HCT116 (cell line): ENCODE measurements at regions not wholly inside any gene's neighbourhood (a gene's known extent, or its start where the extent isn't known, plus 50 kb on each side); places are given as distances from the start of the nearest gene placed in this dataset.

Source experiments
- ATAC-seq: fragments of 200-7000 bp; cut with Tn5 transposase; 2 replicates; pipeline ENCODE4 v1.9.1; 2020; ENCODE audit warnings: mild to moderate bottlenecking, moderate library complexity
- BruUV-seq: library from RNA; stranded (reverse); fragments of 400-500 nt; replicated peaks from 2 replicates; lab custom pipeline; 2021; lab: Mats Ljungman, UMichigan
- CTCF ChIA-PET: fragments of 300-600 bp; sonication (Branson Sonifier 250); formaldehyde crosslinking; loops from one replicate; lab custom pipeline; 2021; ENCODE audit warnings: antibody characterized with exemption; lab: Charles Lee
- POLR2A ChIA-PET: fragments of 300-600, 350-600 bp; sonication (Branson Sonifier 250); formaldehyde crosslinking; loops from one replicate; lab custom pipeline; 2021; ENCODE audit warnings: antibody characterized with exemption; lab: Charles Lee
- RAD21 ChIA-PET, 2 experiments: fragments of 300-600 bp; sonication (Branson Sonifier 250); formaldehyde crosslinking; loops; one replicate each; lab custom pipeline; 2023; ENCODE audit warnings: low total read pairs in 2 of 2; ENCODE audit not compliant: uncharacterized antibody in 2 of 2, unreplicated experiment in 2 of 2, low non-redundant PET in 1 of 2; lab: Charles Lee
- DNase-seq: peaks from one replicate; pipeline ENCODE4 v3.0.0-alpha.2; 2010; ENCODE audit warnings: low read depth, low spot score
- H2AFZ ChIP-seq: fragments of 200-600 bp; shearing (Covaris generic), sonication (generic); 2 replicates; pipeline ENCODE4 v1.6.1; 2017; ENCODE audit warnings: low read depth, mixed run types, mixed read lengths, antibody characterized with exemption, low read length; ENCODE audit not compliant: poor library complexity, severe bottlenecking
- H3K27ac ChIP-seq: 2 replicates; pipeline ENCODE4 v1.5.1; 2012; ENCODE audit warnings: low read depth, low read length
- H3K27me3 ChIP-seq: fragments of 200-600 bp; sonication (generic); 2 replicates; pipeline ENCODE4 v1.6.1; 2016; ENCODE audit warnings: mixed run types, low read length, mixed read lengths; ENCODE audit not compliant: insufficient read depth
- H3K36me3 ChIP-seq, 2 experiments: fragments of 200-500 bp in 1 of 2; fragments of 200-600 bp in 1 of 2; sonication (Bioruptor generic) in 1 of 2; sonication (generic) in 1 of 2; 2 replicates each; pipeline versions ENCODE4 v1.5.1 to v1.6.1; 2014 to 2016; ENCODE audit warnings: low read length in 2 of 2, inconsistent platforms in 1 of 2, mixed read lengths in 1 of 2, mixed run types in 1 of 2; ENCODE audit not compliant: insufficient read depth in 2 of 2, control insufficient read depth in 1 of 2
- H3K4me1 ChIP-seq, 2 experiments: fragments of 200-600 bp in 1 of 2; sonication (generic) in 1 of 2; 2 replicates each; pipeline versions ENCODE4 v1.5.1 to v1.6.1; 2012 to 2017; ENCODE audit warnings: low read length in 2 of 2, inconsistent platforms in 1 of 2, mild to moderate bottlenecking in 1 of 2, mixed read lengths in 1 of 2, mixed run types in 1 of 2, moderate library complexity in 1 of 2; ENCODE audit not compliant: insufficient read depth in 2 of 2, control insufficient read depth in 1 of 2
- H3K4me2 ChIP-seq: fragments of 200-600 bp; sonication (generic); 2 replicates; pipeline ENCODE4 v1.6.1; 2017; ENCODE audit warnings: mixed run types, low read length, mixed read lengths
- H3K4me3 ChIP-seq, 2 experiments: fragments of 200-600 bp in 1 of 2; sonication (generic) in 1 of 2; replicated peaks in 1 of 2; 2 replicates each; pipeline ENCODE4 v1.5.1; 2011 to 2016; ENCODE audit warnings: low read length in 2 of 2, control low read depth in 1 of 2, low read depth in 1 of 2, mild to moderate bottlenecking in 1 of 2, mixed read lengths in 1 of 2, mixed run types in 1 of 2
- H3K79me2 ChIP-seq: fragments of 200-600 bp; sonication (generic); 2 replicates; pipeline ENCODE4 v1.6.1; 2017; ENCODE audit warnings: mild to moderate bottlenecking, mixed run types, low read length, moderate library complexity, mixed read lengths; ENCODE audit not compliant: insufficient read depth
- H3K9ac ChIP-seq: fragments of 200-600 bp; sonication (generic); 2 replicates; pipeline ENCODE4 v1.6.1; 2016; ENCODE audit warnings: low read length, mixed read lengths
- H3K9me2 ChIP-seq: fragments of 200-600 bp; sonication (generic), shearing (Covaris generic); 2 replicates; pipeline ENCODE4 v1.6.1; 2017; ENCODE audit warnings: mixed run types, mild to moderate bottlenecking, moderate library complexity; ENCODE audit not compliant: insufficient read depth
- H3K9me3 ChIP-seq, 2 experiments: fragments of 200-500 bp in 1 of 2; fragments of 200-600 bp in 1 of 2; sonication (Bioruptor generic) in 1 of 2; sonication (generic) in 1 of 2; 2 replicates each; pipeline ENCODE4 v1.6.1; 2014 to 2017; ENCODE audit warnings: low read length in 2 of 2, mixed read lengths in 2 of 2, inconsistent platforms in 1 of 2, low read depth in 1 of 2, mild to moderate bottlenecking in 1 of 2, mixed run types in 1 of 2, moderate library complexity in 1 of 2; ENCODE audit not compliant: control insufficient read depth in 1 of 2, insufficient read depth in 1 of 2
- H4K20me1 ChIP-seq: fragments of 200-600 bp; sonication (generic), shearing (Covaris generic); 2 replicates; pipeline ENCODE4 v1.6.1; 2017; ENCODE audit warnings: mixed run types, mild to moderate bottlenecking, moderate library complexity; ENCODE audit not compliant: insufficient read depth
- ATF3 ChIP-seq: IDR thresholded peaks from 2 replicates; pipeline ENCODE4 v1.6.1; 2012
- CTCF ChIP-seq, 3 experiments: fragments of 200-600 bp in 1 of 3; sonication (generic) in 1 of 3; IDR thresholded peaks in 2 of 3; conservative IDR thresholded peaks in 1 of 3; 2 replicates each; pipeline ENCODE4 v1.5.1; 2012 to 2017; ENCODE audit warnings: low read depth in 2 of 3, low read length in 2 of 3, antibody characterized with exemption in 1 of 3, borderline replicate concordance in 1 of 3, control low read depth in 1 of 3, mild to moderate bottlenecking in 1 of 3, mixed read lengths in 1 of 3, mixed run types in 1 of 3, moderate library complexity in 1 of 3; ENCODE audit not compliant: insufficient read depth in 1 of 3
- ELF1 ChIP-seq: IDR thresholded peaks from 2 replicates; pipeline ENCODE4 v1.6.1; 2012; ENCODE audit warnings: low read depth, borderline replicate concordance
- EZH2 ChIP-seq: fragments of 200-600 bp; sonication (generic); IDR thresholded peaks from 2 replicates; pipeline ENCODE4 v1.6.1; 2017; ENCODE audit warnings: antibody characterized with exemption, mixed run types
- EZH2phosphoT487 ChIP-seq: fragments of 200-600 bp; IDR thresholded peaks from 2 replicates; pipeline ENCODE4 v1.6.1; 2018; ENCODE audit warnings: antibody characterized with exemption, borderline replicate concordance
- FOSL1 ChIP-seq: IDR thresholded peaks from 2 replicates; pipeline ENCODE4 v1.6.1; 2012; ENCODE audit warnings: low read depth
- JUND ChIP-seq: IDR thresholded peaks from 2 replicates; pipeline ENCODE4 v1.6.1; 2012
- MAX ChIP-seq: IDR thresholded peaks from 2 replicates; pipeline ENCODE4 v1.6.1; 2012
- REST ChIP-seq: IDR thresholded peaks from 2 replicates; pipeline ENCODE4 v1.6.1; 2012; ENCODE audit warnings: low read depth
- TCF7L2 ChIP-seq: IDR thresholded peaks from 2 replicates; pipeline ENCODE4 v1.7.0; 2011; ENCODE audit warnings: borderline replicate concordance, inconsistent platforms; ENCODE audit not compliant: insufficient read depth, insufficient read length; ENCODE audit errors: extremely low read depth
- ZFX ChIP-seq: fragments of 450-650 bp; IDR thresholded peaks from 2 replicates; pipeline ENCODE4 v1.6.1; 2017
- intact Hi-C: fragments of 100-400 bp; cut with micrococcal nuclease; formaldehyde crosslinking; loops from 2 replicates; pipeline ENCODE4 v1.10.0; 2022

- Histone ChIP-seq H3K27ac (no peak overlapping the region), H3K9me3 (peaks cover 0 to 9% of the 10 kb centered on the region in 2 experiments; a peak in 1 of 4 replicates), H4K20me1 (no peaks in the 10 kb centered on the region), H3K79me2 (no peaks in the 10 kb centered on the region), H3K4me1 (no peaks in the 10 kb centered on the region), H3K36me3 (no peaks in the 10 kb centered on the region), H3K4me2 (no peak overlapping the region), H3K27me3 (no peaks in the 10 kb centered on the region), H2AFZ (no peak overlapping the region), H3K9ac (no peak overlapping the region), H3K9me2 (no peaks in the 10 kb centered on the region), H3K4me3 (no peak overlapping the region)
- ATAC-seq (no peak), DNase-seq (no peak)
- intact Hi-C loops = no loop called here
- TF ChIP-seq JUND = no peak
- no peak for TF ChIP-seq ELF1
- TF ChIP-seq CTCF (IDR thresholded peaks at IDR 0.05 in 2 of 3, conservative IDR thresholded peaks at IDR 0.05 in 1 of 3; ENCODE audit: borderline replicate concordance in 1 of 3, insufficient read depth in 1 of 3, low read depth in 2 of 3, low read length in 2 of 3) = no peak
- TF ChIP-seq MAX = no peak
- no peak for TF ChIP-seq ZFX
- no peak for TF ChIP-seq FOSL1
- TF ChIP-seq TCF7L2 = no peak
- TF ChIP-seq REST = no peak
- no peak for TF ChIP-seq EZH2
- no peak for TF ChIP-seq EZH2phosphoT487
- TF ChIP-seq ATF3 = no peak
- RAD21 ChIA-PET = no interaction called here
- POLR2A ChIA-PET = no interaction called here
- CTCF ChIA-PET = no interaction called here
- BruUV-seq = no TSS peak
Observed at GRCh38 chr1:229086686-229087085, 184.2 kb upstream of the RAB4A start.
